AG08396 (cell line): ENCODE measurements at regions not wholly inside any gene's neighbourhood (a gene's known extent, or its start where the extent isn't known, plus 50 kb on each side); places are given as distances from the start of the nearest gene placed in this dataset.
A peak's percentile ranks its signal among the peaks of the same experiment; 100 is the strongest.

Experiments used
- DNase-seq: peaks from one replicate; pipeline ENCODE4 v3.0.0; 2012; ENCODE audit warnings: low spot score, mixed read lengths

- DNase-seq = no peak
Measured at GRCh38 chr12:92496790-92497189, 206.0 kb upstream of the PLEKHG7 start.

DNA sequence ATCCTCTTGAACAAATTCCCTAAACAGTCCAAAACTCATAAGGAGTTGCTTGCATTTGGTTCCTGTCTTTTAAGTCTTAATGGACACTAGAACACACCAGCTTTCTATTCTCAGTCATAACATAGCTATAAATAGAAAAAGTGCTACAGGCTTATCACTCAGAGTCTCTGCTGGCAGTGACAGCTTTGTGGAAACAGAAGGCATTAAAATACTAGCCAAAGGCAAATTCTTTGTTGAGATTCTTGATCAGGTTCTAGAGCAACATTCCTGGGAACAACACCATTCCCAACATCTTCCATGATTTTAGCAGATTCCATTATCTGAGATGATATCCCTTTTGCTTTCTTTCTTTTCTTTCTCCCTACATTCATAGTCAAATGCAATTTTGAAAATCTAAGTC lies 207.7 kb upstream of the PLEKHG7 start:
- no peak for DNase-seq

DNA sequence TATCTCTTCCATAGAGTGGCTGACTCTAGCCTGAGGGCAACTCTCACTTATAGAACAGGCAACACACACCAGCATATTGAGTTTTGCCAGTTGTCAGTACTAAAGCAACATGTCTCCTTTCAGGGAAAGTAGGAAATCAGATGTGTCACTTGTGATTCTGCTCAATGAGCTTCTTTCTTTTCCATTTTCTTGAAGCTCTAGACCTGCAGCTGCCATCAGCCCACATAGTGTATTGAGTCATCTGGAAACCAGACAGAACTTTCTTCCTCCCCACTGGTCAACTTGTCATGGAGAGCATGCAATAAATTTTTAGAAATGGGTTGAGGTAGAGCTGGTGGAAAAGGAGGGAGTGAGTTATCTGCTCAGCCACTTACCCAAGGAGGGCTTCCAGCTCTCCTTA lies 209.0 kb upstream of the PLEKHG7 start:
- no peak for DNase-seq

GRCh38 chr12:92492995-92493394 lies 209.8 kb upstream of the PLEKHG7 start:
- DNase-seq = no peak

- DNase-seq = no peak
Measured at GRCh38 chr12:92492291-92492690, 210.5 kb upstream of the PLEKHG7 start.

- DNase-seq = no peak
Measured at GRCh38 chr12:92489781-92490180, 213.0 kb upstream of the PLEKHG7 start.

- DNase-seq = no peak
Measured at GRCh38 chr12:92488735-92489134, 214.1 kb upstream of the PLEKHG7 start.

DNA sequence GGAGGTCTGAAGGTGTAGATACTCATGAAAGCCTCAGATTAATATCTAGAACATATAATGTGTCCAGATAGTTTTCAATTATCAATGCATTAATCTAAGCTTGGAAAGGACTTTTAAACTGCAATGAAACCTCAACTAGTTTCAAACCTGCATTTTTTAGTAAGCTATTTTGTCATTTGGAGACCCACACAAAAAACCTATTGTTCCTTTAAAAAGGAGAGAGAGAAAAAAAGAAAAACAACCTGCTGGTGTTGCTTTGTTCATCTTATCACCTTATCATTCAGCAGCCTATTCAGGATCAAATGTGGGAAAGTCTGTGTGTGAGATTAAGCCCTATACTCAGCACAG lies 215.7 kb upstream of the PLEKHG7 start:
- DNase-seq = no peak

DNA sequence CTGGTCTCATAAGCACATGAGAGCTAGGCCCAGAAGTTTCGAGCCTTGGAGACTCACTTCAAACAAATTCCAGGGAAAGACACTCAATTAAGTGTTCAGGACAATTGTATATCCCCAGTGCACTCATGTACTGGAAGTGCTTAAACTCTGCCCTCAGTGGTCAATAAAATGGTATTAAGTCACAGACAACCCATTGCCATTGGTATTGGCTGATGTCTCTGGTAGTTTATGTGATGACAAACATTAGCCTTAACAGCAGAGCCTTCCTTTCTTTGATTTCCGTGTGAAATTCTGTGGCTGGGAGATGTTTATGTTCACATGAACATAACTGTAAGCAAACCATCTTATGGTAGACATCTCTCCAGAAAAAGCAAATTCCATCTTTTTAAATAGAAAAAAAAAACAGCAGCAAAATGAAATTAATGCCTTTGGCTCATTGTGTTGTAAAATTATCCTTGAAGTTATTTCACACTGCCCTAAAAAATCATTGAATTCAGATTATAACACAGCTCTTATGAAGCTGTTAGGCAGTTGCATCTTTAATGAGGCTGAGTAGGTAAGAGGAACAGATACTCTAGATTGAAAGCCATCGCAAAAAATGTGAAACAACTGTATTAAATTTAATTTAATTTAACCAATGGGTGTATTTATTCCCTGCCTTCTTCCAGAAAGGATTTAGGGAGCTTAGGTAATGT lies 216.2 kb upstream of the PLEKHG7 start:
- no peak for DNase-seq

DNA sequence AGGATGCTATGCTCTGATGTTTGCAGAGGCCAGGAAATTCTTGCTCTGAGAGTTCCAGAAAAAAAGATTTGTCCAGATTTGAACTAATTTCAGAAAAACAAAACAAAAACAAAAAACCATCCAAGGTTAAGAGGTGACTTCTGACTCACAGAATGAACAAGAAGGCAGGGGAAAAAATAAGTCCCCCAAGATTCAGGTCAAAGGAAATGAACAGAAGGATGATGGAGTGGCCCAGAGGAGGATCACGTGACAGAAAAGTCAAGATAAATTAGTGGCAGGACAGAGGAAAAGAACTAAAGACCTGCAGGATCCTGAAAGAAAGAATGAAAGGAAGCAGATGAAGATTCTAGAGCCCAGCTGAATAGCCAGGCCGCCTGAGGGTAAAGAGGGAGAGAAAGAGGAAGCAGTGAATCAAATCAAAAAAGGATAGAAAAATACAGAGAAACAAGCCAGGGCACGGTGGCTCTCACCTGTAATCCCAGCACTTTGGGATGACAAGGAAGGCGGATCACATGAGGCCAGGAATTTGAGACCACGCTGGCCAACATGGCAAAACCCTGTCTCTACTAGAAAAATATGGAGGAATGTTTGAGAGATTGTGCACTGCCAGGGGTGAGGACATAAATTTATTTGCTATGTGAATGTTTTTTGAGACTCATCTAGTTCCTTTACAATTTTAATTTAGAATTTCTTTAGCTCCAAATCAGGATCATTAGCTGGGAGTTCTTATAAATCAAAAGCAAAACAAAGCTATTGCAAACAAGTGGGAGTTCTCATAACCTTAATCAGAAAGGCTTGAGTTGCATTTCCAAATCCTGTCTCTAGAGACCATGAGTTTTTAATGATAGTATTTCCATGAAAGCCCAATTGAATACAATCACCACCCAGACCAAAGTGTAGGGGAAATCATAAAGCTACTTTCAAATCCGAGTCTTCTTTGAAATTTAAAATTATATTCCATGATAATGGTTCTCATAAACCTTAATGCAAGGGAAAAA lies 217.1 kb upstream of the PLEKHG7 start:
- no peak for DNase-seq

GRCh38 chr12:92482599-92482998 lies 220.2 kb upstream of the PLEKHG7 start:
- DNase-seq = no peak

DNA sequence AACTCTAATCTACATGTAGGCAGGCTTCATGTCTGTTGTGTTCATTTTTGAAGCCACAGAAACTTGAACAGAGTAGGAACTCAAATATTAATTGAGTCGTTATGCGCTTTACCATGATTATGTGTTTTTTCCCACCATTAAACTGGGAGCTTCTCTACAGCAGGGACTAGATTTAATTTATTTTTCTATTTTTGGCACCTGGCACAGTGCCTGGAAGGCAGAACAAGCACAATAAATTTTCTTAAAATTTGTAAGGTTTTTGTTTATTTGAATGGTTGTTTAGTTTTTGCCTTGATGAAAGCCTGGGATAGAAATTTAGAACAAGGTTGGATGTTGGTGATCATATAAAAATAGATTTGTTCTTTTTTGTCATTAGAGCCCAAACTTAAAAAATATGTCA lies 221.7 kb upstream of the PLEKHG7 start:
- no peak for DNase-seq

GRCh38 chr12:92478692-92479091 lies 224.1 kb upstream of the PLEKHG7 start:
- DNase-seq = no peak

GRCh38 chr12:92476844-92477243 lies 225.9 kb upstream of the PLEKHG7 start:
- no peak for DNase-seq

GRCh38 chr12:92473564-92473963 lies 229.2 kb upstream of the PLEKHG7 start:
- no peak for DNase-seq

- no peak for DNase-seq
Measured at GRCh38 chr12:92472201-92472600, 230.6 kb upstream of the PLEKHG7 start.

DNA sequence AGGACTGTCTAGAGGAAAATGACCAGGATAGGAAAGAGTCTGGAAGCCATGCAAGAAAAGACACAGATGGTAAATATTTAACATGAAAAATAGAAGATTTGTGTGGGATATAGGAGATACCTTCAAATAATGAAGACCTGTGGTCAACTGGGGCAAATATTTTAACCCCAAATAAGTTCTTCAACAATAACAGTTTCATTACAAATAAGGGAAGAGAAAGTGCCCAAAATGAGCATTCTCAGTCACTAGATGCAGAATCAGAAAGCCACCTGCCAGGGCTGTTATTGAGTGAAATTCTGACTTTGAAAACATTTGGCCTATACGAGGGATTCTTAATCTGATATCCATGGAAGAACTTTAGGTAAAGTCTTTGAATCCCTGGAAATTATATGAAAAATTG lies 231.2 kb upstream of the PLEKHG7 start:
- DNase-seq = no peak

GRCh38 chr12:92470608-92471021 lies 232.2 kb upstream of the PLEKHG7 start:
- no peak for DNase-seq

DNA sequence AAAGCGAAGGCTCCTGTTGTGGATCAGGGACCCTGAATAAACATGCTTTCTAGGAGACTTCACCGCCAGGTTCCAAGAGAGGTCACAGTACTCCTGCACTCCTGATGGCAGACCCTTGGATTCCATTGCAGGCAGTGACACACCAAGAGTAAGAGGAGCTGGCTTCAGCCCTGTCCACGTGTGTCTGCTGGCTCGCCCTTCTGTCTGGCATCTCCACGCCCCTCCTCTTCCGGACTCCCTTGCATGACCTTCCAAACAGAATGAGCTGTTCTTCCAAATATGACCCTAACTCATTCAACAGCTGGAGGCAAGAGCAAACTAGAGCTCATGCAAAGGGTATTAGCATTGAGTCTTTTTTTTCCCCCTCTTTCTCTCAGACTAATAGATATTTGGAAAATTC lies 233.0 kb upstream of the PLEKHG7 start:
- DNase-seq = peak; percentile 9

GRCh38 chr12:92468358-92469020 lies 234.3 kb upstream of the PLEKHG7 start:
- no peak for DNase-seq

- DNase-seq = no peak
Measured at GRCh38 chr12:92467886-92468285, 234.9 kb upstream of the PLEKHG7 start.

DNA sequence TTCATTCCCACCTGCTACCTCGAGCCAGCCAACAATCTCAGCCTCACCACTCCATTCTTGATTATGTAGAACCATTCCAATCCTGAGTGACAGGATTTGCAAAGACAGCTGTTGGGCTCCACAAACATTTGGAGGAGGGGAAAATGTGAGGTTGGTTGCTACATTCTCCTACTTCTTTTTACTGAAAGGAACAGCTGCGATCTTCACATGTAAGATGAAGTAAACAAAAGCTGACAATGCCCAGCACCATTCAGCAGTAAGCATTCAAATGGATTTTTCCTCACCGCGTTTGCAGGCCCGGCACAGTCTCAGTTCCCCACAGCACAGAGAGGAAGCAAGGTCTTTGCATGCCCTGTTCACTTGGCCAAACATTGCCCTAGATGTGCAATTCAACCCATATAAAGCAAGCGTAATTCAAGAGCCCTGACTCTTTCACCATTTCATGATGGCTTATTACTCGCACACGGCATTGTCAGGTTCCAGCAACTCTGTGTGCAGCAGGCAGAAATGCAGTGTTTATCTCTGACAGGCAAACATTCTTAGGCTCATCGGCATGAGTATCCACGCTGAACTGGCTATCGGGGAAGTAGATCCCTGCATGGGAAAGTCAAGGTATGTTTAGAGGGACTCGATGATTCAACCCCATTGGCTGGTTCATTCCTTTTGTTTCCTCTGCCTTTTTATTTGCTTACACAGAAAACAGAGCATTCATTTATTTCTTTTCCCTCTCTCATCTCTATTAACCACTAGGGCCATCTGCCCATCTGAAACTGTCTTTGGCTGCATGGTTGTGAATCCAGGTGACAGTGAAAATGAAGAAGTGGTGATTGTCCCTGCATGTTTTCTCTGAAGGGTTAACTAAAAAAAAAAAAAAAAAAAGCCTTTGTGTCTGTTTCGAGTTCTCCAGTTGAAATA lies 236.1 kb upstream of the PLEKHG7 start:
- peak; percentile 12 for DNase-seq
